SK-N-SH (cell line): ENCODE measurements at regions not wholly inside any gene's neighbourhood (a gene's known extent, or its start where the extent isn't known, plus 50 kb on each side); places are given as distances from the start of the nearest gene placed in this dataset.

Source experiments
- CTCF ChIA-PET: fragments of 300-600, 350-600 bp; formaldehyde crosslinking; extraction: SDS; loops from one replicate; lab custom pipeline; 2021; lab: Yijun Ruan, JAX
- POLR2A ChIA-PET: fragments of 350-600 bp; sonication (Branson Sonifier 250); formaldehyde crosslinking; extraction: SDS; loops from one replicate; lab custom pipeline; 2020; ENCODE audit warnings: antibody characterized with exemption, inconsistent platforms; lab: Yijun Ruan, JAX
- DNase-seq: peaks from one replicate; pipeline ENCODE4 v3.0.0; 2012
- H2AFZ ChIP-seq: fragments of 200-600 bp; sonication (generic); 2 replicates; pipeline ENCODE4 v1.8.1; 2016; ENCODE audit warnings: antibody characterized with exemption, mild to moderate bottlenecking, low read depth
- H3F3A ChIP-seq: fragments of 200-600 bp; sonication (generic); replicated peaks from 2 replicates; pipeline ENCODE3; 2016; ENCODE audit warnings: antibody characterized with exemption, mild to moderate bottlenecking; ENCODE audit not compliant: insufficient read depth
- H3K27ac ChIP-seq, 2 experiments: fragments of 200-500 bp in 1 of 2; fragments of 200-600 bp in 1 of 2; sonication (Bioruptor generic) in 1 of 2; sonication (generic), shearing (Covaris generic) in 1 of 2; 2 replicates each; pipeline versions ENCODE4 v1.5.1 to v1.6.1; 2014 to 2016; ENCODE audit warnings: low read depth in 2 of 2, inconsistent platforms in 1 of 2, low read length in 1 of 2, mild to moderate bottlenecking in 1 of 2, mixed read lengths in 1 of 2
- H3K27me3 ChIP-seq: fragments of 200-600 bp; sonication (generic), shearing (Covaris generic); 2 replicates; pipeline ENCODE4 v1.6.1; 2016; ENCODE audit warnings: mixed run types; ENCODE audit not compliant: insufficient read depth
- H3K36me3 ChIP-seq, 2 experiments: fragments of 200-500 bp in 1 of 2; fragments of 200-600 bp in 1 of 2; sonication (Bioruptor generic) in 1 of 2; sonication (generic) in 1 of 2; replicated peaks in 1 of 2; 2 replicates each; pipeline versions ENCODE3 to v1.5.1; 2014 to 2016; ENCODE audit warnings: low read length in 1 of 2, mild to moderate bottlenecking in 1 of 2; ENCODE audit not compliant: insufficient read depth in 2 of 2, control insufficient read depth in 1 of 2
- H3K4me1 ChIP-seq, 2 experiments: fragments of 200-500 bp in 1 of 2; fragments of 200-600 bp in 1 of 2; sonication (Bioruptor generic) in 1 of 2; sonication (generic), shearing (Covaris generic) in 1 of 2; 2 replicates each; pipeline versions ENCODE4 v1.5.1 to v1.6.1; 2014 to 2016; ENCODE audit warnings: low read depth in 1 of 2, low read length in 1 of 2, mixed run types in 1 of 2; ENCODE audit not compliant: insufficient read depth in 2 of 2, control insufficient read depth in 1 of 2
- H3K4me2 ChIP-seq: fragments of 200-600 bp; sonication (generic), shearing (Covaris generic); 2 replicates; pipeline ENCODE4 v1.6.1; 2017; ENCODE audit warnings: mixed run types
- H3K4me3 ChIP-seq, 2 experiments: fragments of 200-500 bp in 1 of 2; fragments of 200-600 bp in 1 of 2; sonication (Bioruptor generic) in 1 of 2; sonication (generic), shearing (Covaris generic) in 1 of 2; 2 replicates each; pipeline versions ENCODE4 v1.5.1 to v1.8.1; 2014 to 2016; ENCODE audit warnings: low read depth in 2 of 2, inconsistent platforms in 1 of 2, low read length in 1 of 2, mild to moderate bottlenecking in 1 of 2, mixed read lengths in 1 of 2, moderate library complexity in 1 of 2
- H3K79me2 ChIP-seq: fragments of 200-600 bp; sonication (generic); 2 replicates; pipeline ENCODE4 v1.8.1; 2017; ENCODE audit warnings: mild to moderate bottlenecking; ENCODE audit not compliant: insufficient read depth
- H3K9ac ChIP-seq: fragments of 200-600 bp; sonication (generic); 2 replicates; pipeline ENCODE4 v1.6.1; 2017; ENCODE audit warnings: mixed run types
- H3K9me2 ChIP-seq: fragments of 200-600 bp; sonication (generic); 2 replicates; pipeline ENCODE4 v1.6.1; 2017; ENCODE audit warnings: mixed run types
- H3K9me3 ChIP-seq: fragments of 200-600 bp; sonication (generic); 2 replicates; pipeline ENCODE4 v1.6.1; 2017; ENCODE audit warnings: mixed run types, mild to moderate bottlenecking, moderate library complexity
- H4K20me1 ChIP-seq: fragments of 200-600 bp; sonication (generic); 2 replicates; pipeline ENCODE4 v1.6.1; 2017; ENCODE audit warnings: mild to moderate bottlenecking, mixed run types; ENCODE audit not compliant: insufficient read depth
- ELF1 ChIP-seq: IDR thresholded peaks from 2 replicates; pipeline ENCODE4 v1.4.0; 2012
- FOXM1 ChIP-seq: IDR thresholded peaks from 2 replicates; pipeline ENCODE4 v1.4.0; 2012; ENCODE audit warnings: low read depth, mild to moderate bottlenecking
- GABPA ChIP-seq: IDR thresholded peaks from 2 replicates; pipeline ENCODE4 v1.4.0; 2012; ENCODE audit warnings: low read depth, mild to moderate bottlenecking
- JUND ChIP-seq: IDR thresholded peaks from 2 replicates; pipeline ENCODE4 v1.4.0; 2012
- MEF2A ChIP-seq: IDR thresholded peaks from 2 replicates; pipeline ENCODE4 v1.4.0; 2012; ENCODE audit warnings: low read depth, borderline replicate concordance
- MXI1 ChIP-seq: IDR thresholded peaks from 2 replicates; pipeline ENCODE4 v1.6.1; 2012; ENCODE audit warnings: mild to moderate bottlenecking, low read depth, low read length, improper control_type of control experiment
- NRF1 ChIP-seq: IDR thresholded peaks from 2 replicates; pipeline ENCODE4 v1.6.1; 2012; ENCODE audit warnings: low read depth, mild to moderate bottlenecking, low read length
- RAD21 ChIP-seq: IDR thresholded peaks from 2 replicates; pipeline ENCODE4 v1.6.1; 2012; ENCODE audit warnings: mild to moderate bottlenecking, low read length
- RXRA ChIP-seq: IDR thresholded peaks from 2 replicates; pipeline ENCODE4 v1.4.0; 2012; ENCODE audit warnings: low read depth, mild to moderate bottlenecking, borderline replicate concordance
- SIN3A ChIP-seq: IDR thresholded peaks from 2 replicates; pipeline ENCODE4 v1.6.1; 2012; ENCODE audit warnings: low read depth, mild to moderate bottlenecking, low read length, moderate library complexity, borderline replicate concordance
- YY1 ChIP-seq: IDR thresholded peaks from 2 replicates; pipeline ENCODE4 v1.4.0; 2012; ENCODE audit warnings: low read depth, mild to moderate bottlenecking
- WGBS: methylation state at CpG from one replicate; pipeline ENCODE4 v1.1.6; 2017; ENCODE audit warnings: low lambda C conversion rate; 5-methylcytosine and 5-hydroxymethylcytosine counted together
- TF ChIP-seq, protein P1 (sequence below): IDR thresholded peaks from 2 replicates; pipeline ENCODE4 v1.4.0; 2012; ENCODE audit warnings: low read depth, borderline replicate concordance
- TF ChIP-seq, protein P2 (sequence below): IDR thresholded peaks from 2 replicates; pipeline ENCODE4 v1.6.1; 2012; ENCODE audit warnings: mild to moderate bottlenecking, low read depth, low read length, moderate library complexity
- TF ChIP-seq, protein P3 (sequence below): fragments of 200-600 bp; sonication (generic); IDR thresholded peaks from 2 replicates; pipeline ENCODE4 v1.6.1; 2017; ENCODE audit warnings: antibody characterized with exemption, mild to moderate bottlenecking, moderate library complexity

DNA sequence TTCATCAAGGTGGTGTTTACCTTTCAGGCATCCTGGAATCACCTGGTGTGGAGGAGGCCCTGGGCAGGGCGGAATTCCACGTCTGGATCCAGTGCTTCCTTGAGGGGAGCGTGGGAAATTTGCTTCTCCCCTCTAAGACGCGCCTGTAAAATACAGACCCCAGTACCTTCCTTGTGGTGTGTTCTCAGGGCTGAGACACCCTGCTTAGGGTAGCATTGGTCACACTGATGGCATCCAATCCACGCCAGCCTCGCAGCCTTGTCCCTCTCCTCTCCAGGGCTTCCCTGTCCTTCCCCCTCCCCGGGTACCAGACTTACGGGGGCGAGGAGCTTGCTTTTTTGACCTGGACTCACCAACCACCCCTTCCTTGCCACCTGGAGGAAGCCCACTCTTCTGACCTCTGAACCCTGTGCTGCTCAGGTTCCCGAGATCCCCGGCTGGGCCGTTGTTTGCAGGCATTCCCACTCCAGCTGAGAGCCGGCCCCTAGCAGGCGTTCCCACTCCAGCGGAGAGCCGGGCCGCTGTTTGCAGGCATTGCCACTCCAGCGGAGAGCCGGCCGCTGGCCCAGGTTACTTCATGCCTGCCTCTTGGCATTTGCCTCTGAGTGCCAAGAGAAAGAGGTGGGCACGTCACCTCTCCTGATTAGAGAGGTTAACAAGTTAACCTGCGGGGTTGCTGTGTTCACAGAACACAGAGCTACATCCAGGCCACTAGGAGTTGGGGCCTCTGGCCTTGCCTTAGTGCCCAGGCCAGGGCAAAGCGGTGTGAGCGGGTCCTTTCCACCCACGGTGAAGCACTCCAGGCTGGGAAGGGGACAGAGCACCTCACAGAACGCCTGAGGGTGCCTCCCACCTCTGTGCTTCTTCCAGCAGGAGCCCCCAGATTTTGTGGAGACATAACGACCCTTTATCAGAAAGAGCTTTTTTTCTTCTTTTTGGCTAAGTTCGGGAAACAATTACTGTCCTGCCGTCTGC is 254.0 kb upstream of the PPP2R2D start:
- no peaks in the 10 kb centered on the region for H3F3A ChIP-seq
- H3K36me3 ChIP-seq: no peaks in the 10 kb centered on the region
- H4K20me1 ChIP-seq: no peaks in the 10 kb centered on the region
- no peaks in the 10 kb centered on the region for H3K79me2 ChIP-seq
- H2AFZ ChIP-seq: no peak overlapping the region
- ChIA-PET POLR2A (no interaction called here), CTCF (no interaction called here)
- no peak overlapping the region for H3K9ac ChIP-seq
- no peak overlapping the region for H3K4me3 ChIP-seq
- no peak overlapping the region for H3K27ac ChIP-seq
- DNase-seq: no peak
- WGBS: 50% methylated on average over 21 of the region's 30 CpGs
- no peak for TF ChIP-seq YY1
- TF ChIP-seq ELF1: no peak
- no peak for TF ChIP-seq GABPA
- TF ChIP-seq, protein P1, sequence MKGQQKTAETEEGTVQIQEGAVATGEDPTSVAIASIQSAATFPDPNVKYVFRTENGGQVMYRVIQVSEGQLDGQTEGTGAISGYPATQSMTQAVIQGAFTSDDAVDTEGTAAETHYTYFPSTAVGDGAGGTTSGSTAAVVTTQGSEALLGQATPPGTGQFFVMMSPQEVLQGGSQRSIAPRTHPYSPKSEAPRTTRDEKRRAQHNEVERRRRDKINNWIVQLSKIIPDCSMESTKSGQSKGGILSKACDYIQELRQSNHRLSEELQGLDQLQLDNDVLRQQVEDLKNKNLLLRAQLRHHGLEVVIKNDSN: no peak
- no peak for TF ChIP-seq MEF2A
- no peak for TF ChIP-seq JUND
- no peak for TF ChIP-seq FOXM1
- TF ChIP-seq RAD21: no peak
- TF ChIP-seq SIN3A: no peak
- TF ChIP-seq, protein P2, sequence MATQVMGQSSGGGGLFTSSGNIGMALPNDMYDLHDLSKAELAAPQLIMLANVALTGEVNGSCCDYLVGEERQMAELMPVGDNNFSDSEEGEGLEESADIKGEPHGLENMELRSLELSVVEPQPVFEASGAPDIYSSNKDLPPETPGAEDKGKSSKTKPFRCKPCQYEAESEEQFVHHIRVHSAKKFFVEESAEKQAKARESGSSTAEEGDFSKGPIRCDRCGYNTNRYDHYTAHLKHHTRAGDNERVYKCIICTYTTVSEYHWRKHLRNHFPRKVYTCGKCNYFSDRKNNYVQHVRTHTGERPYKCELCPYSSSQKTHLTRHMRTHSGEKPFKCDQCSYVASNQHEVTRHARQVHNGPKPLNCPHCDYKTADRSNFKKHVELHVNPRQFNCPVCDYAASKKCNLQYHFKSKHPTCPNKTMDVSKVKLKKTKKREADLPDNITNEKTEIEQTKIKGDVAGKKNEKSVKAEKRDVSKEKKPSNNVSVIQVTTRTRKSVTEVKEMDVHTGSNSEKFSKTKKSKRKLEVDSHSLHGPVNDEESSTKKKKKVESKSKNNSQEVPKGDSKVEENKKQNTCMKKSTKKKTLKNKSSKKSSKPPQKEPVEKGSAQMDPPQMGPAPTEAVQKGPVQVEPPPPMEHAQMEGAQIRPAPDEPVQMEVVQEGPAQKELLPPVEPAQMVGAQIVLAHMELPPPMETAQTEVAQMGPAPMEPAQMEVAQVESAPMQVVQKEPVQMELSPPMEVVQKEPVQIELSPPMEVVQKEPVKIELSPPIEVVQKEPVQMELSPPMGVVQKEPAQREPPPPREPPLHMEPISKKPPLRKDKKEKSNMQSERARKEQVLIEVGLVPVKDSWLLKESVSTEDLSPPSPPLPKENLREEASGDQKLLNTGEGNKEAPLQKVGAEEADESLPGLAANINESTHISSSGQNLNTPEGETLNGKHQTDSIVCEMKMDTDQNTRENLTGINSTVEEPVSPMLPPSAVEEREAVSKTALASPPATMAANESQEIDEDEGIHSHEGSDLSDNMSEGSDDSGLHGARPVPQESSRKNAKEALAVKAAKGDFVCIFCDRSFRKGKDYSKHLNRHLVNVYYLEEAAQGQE: no peak
- no peak for TF ChIP-seq MXI1
- no peak for TF ChIP-seq NRF1
- TF ChIP-seq, protein P3, sequence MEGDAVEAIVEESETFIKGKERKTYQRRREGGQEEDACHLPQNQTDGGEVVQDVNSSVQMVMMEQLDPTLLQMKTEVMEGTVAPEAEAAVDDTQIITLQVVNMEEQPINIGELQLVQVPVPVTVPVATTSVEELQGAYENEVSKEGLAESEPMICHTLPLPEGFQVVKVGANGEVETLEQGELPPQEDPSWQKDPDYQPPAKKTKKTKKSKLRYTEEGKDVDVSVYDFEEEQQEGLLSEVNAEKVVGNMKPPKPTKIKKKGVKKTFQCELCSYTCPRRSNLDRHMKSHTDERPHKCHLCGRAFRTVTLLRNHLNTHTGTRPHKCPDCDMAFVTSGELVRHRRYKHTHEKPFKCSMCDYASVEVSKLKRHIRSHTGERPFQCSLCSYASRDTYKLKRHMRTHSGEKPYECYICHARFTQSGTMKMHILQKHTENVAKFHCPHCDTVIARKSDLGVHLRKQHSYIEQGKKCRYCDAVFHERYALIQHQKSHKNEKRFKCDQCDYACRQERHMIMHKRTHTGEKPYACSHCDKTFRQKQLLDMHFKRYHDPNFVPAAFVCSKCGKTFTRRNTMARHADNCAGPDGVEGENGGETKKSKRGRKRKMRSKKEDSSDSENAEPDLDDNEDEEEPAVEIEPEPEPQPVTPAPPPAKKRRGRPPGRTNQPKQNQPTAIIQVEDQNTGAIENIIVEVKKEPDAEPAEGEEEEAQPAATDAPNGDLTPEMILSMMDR: no peak
- no peak for TF ChIP-seq RXRA
- no peak overlapping the region for H3K4me2 ChIP-seq
- H3K9me3 ChIP-seq: no peaks in the 10 kb centered on the region; the same call in 1 of the 2 replicates
- no peaks in the 10 kb centered on the region for H3K27me3 ChIP-seq
- peaks cover 0 to 4% of the 10 kb centered on the region in 2 experiments; a peak in 1 of 4 replicates for H3K4me1 ChIP-seq
- no peaks in the 10 kb centered on the region for H3K9me2 ChIP-seq
